Rectal smooth muscle tissue (tissue), 1 donor: ENCODE measurements at regions not wholly inside any gene's neighbourhood (a gene's known extent, or its start where the extent isn't known, plus 50 kb on each side); places are given as distances from the start of the nearest gene placed in this dataset.
"Not testable (repeated sequence)": the region's sequence is repeated elsewhere in the genome, so short reads cannot be mapped to it uniquely, and the experiment has no call there.

Experiments
- H3K27ac ChIP-seq: one replicate; pipeline ENCODE4 v1.7.0; 2013; ENCODE audit warnings: low read depth, low read length, inconsistent platforms
- H3K27me3 ChIP-seq: one replicate; pipeline ENCODE4 v1.7.0; 2013; ENCODE audit warnings: low read length; ENCODE audit not compliant: control insufficient read depth, insufficient read depth
- H3K36me3 ChIP-seq: one replicate; pipeline ENCODE4 v1.7.0; 2013; ENCODE audit warnings: low read length; ENCODE audit not compliant: control insufficient read depth, insufficient read depth
- H3K4me1 ChIP-seq: one replicate; pipeline ENCODE4 v1.7.0; 2013; ENCODE audit warnings: low read length; ENCODE audit not compliant: control insufficient read depth, insufficient read depth
- H3K4me3 ChIP-seq: one replicate; pipeline ENCODE4 v1.7.0; 2013; ENCODE audit warnings: low read length
- H3K9ac ChIP-seq: one replicate; pipeline ENCODE4 v1.7.0; 2013; ENCODE audit warnings: low read length

- not testable (repeated sequence) for H3K9ac ChIP-seq, H3K4me3 ChIP-seq, H3K36me3 ChIP-seq, H3K27me3 ChIP-seq, H3K4me1 ChIP-seq, H3K27ac ChIP-seq
Measured at GRCh38 chr14:89689711-89690110, 264.8 kb downstream of the EFCAB11 start.

GRCh38 chr14:89688507-89689211 lies 265.9 kb downstream of the EFCAB11 start:
- H3K27me3 ChIP-seq, result no peaks in the 10 kb centered on the region
- no peaks in the 10 kb centered on the region for H3K36me3 ChIP-seq
- no peak overlapping the region for H3K4me3 ChIP-seq
- H3K4me1 ChIP-seq, result no peaks in the 10 kb centered on the region
- no peak overlapping the region for H3K27ac ChIP-seq
- no peak overlapping the region for H3K9ac ChIP-seq

DNA sequence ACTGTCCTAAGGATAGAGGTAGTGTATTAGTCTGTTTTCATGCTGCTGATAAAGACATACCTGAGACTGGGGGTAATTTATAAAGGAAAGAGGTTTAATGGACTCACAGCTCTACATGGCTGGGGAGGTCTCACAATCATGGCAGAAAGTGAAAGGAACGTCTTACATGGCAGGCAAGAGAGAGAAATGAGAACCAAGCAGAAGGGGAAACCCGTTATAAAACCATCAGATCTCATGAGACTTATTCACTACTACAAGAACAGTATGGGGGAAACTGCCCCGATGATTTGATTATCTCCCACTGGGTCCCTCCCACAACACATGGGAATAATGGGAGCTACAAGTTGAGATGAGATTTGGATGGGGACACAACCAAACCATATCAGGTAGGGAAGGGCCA lies 267.4 kb downstream of the EFCAB11 start:
- not testable (repeated sequence) for H3K4me1 ChIP-seq, H3K9ac ChIP-seq, H3K27me3 ChIP-seq, H3K36me3 ChIP-seq, H3K27ac ChIP-seq, H3K4me3 ChIP-seq

GRCh38 chr14:89684139-89684538 lies 267.1 kb upstream of the FOXN3 start:
- Histone ChIP-seq H3K4me3 (no peak overlapping the region), H3K4me1 (no peaks in the 10 kb centered on the region), H3K27me3 (no peaks in the 10 kb centered on the region), H3K27ac (no peak overlapping the region), H3K9ac (no peak overlapping the region), H3K36me3 (no peaks in the 10 kb centered on the region)

GRCh38 chr14:89681086-89682018 lies 264.3 kb upstream of the FOXN3 start:
- no peak overlapping the region for H3K9ac ChIP-seq
- no peak overlapping the region for H3K27ac ChIP-seq
- H3K36me3 ChIP-seq, result no peaks in the 10 kb centered on the region
- H3K4me1 ChIP-seq, result no peaks in the 10 kb centered on the region
- no peaks in the 10 kb centered on the region for H3K27me3 ChIP-seq
- H3K4me3 ChIP-seq, result no peak overlapping the region

GRCh38 chr14:89680156-89680555 lies 263.1 kb upstream of the FOXN3 start:
- Histone ChIP-seq H3K9ac (no peak overlapping the region), H3K36me3 (no peaks in the 10 kb centered on the region), H3K4me3 (no peak overlapping the region), H3K4me1 (no peaks in the 10 kb centered on the region), H3K27me3 (no peaks in the 10 kb centered on the region), H3K27ac (no peak overlapping the region)

DNA sequence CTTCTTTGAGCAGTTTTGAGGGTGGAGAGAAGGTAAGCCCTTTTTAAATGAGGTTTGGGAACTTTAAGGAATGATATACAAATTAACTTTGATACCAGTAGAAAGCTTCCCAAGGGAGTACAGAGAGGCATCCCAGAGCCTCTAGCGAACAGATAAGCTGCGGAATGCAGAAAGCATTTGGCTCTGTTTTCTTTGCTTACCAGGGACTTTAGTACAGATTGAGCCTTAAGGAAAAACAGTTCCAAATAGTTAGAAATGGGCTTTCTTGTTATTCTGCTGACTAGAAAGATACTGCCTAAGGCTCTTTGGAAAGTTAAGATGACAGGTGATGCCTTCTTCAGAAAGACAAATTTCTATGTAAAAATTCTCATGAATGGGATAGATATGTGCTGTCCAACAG lies 261.7 kb upstream of the FOXN3 start:
- Histone ChIP-seq H3K4me3 (no peak overlapping the region), H3K9ac (no peak overlapping the region), H3K27me3 (no peaks in the 10 kb centered on the region), H3K4me1 (no peaks in the 10 kb centered on the region), H3K36me3 (no peaks in the 10 kb centered on the region), H3K27ac (no peak overlapping the region)

GRCh38 chr14:89675590-89675989 lies 258.6 kb upstream of the FOXN3 start:
- H3K27me3 ChIP-seq, result no peaks in the 10 kb centered on the region
- no peaks in the 10 kb centered on the region for H3K36me3 ChIP-seq
- no peak overlapping the region for H3K4me3 ChIP-seq
- H3K27ac ChIP-seq, result no peak overlapping the region
- no peaks in the 10 kb centered on the region for H3K4me1 ChIP-seq
- no peak overlapping the region for H3K9ac ChIP-seq

DNA sequence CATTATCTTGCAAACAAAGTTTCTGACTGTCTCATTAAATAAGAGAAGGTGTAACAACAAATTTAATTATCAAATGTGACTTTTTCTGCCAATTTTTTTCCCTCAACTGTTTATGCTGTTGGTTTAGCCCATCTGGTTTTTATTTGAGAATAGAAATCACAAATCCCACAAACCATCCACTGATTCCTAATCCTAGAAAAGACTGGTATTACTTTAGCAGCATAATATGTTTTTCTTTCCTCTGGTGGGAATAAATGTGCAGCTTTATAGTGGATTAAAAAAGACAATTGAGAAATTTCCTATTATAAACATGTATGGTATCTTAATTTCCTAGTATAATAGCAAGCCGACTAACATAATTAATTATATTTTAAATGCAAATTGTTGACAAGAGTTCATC lies 257.9 kb upstream of the FOXN3 start:
- no peaks in the 10 kb centered on the region for H3K27me3 ChIP-seq
- H3K9ac ChIP-seq, result no peak overlapping the region
- no peak overlapping the region for H3K4me3 ChIP-seq
- H3K27ac ChIP-seq, result no peak overlapping the region
- no peaks in the 10 kb centered on the region for H3K36me3 ChIP-seq
- no peaks in the 10 kb centered on the region for H3K4me1 ChIP-seq

DNA sequence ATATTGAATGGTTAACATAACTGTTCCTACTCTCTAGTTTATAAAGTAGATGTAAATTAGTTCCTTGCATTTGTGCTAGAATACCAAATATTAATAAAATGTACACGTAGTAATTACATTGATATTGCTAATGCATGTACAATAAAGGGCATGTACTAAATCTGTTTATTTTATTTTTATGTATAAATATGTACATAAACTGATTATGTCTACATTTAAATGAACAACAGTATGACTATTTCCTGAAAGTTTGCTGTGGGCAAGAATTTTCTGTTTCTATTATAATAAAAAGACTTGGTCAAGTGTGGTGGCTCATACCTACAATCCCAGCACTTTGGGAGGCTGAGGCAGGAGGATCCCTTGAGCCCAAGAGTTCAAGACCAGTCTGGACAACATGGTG lies 257.2 kb upstream of the FOXN3 start:
- H3K9ac ChIP-seq, result no peak overlapping the region
- H3K27me3 ChIP-seq, result no peaks in the 10 kb centered on the region
- H3K4me3 ChIP-seq, result no peak overlapping the region
- H3K4me1 ChIP-seq, result no peaks in the 10 kb centered on the region
- no peaks in the 10 kb centered on the region for H3K36me3 ChIP-seq
- no peak overlapping the region for H3K27ac ChIP-seq

DNA sequence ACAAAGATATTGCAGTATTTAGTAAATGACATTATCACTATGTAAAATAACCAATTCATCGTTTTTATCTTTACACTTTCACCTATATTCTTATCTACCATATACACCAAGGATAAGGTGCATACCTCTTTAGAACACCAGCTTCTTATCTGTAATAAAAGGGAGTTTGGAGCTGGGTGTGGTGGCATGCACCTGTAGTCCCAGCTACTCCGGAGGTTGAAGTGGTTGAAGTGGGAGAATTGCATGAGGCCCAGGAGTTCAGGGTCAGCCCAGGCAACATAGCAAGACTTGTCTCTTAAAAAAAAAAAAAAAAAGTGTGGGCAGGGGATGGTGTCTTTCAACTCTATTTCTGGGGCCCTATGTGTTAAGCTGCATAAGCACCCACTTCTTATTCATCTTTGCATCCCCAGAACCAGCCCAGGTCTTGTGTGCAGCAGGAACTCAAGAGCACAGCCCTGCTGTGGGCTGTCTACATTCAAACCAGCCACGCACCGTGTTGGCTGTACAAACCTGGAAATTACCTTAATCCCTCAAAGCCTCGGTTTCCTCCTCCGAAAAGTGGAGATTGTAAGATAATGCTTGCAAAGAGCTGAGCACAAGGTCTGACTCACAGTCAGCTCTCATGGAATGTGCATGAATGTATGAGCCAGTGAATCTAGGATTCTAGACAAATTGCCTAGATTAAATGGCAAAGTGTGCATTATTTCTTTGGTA lies 256.6 kb upstream of the FOXN3 start:
- H3K27ac ChIP-seq, result no peak overlapping the region
- no peaks in the 10 kb centered on the region for H3K36me3 ChIP-seq
- no peak overlapping the region for H3K4me3 ChIP-seq
- no peaks in the 10 kb centered on the region for H3K27me3 ChIP-seq
- H3K4me1 ChIP-seq, result no peaks in the 10 kb centered on the region
- no peak overlapping the region for H3K9ac ChIP-seq

- H3K4me1 ChIP-seq, result no peaks in the 10 kb centered on the region
- H3K4me3 ChIP-seq, result peak overlapping the region; percentile 36
- H3K27ac ChIP-seq, result no peak overlapping the region
- H3K36me3 ChIP-seq, result no peaks in the 10 kb centered on the region
- H3K9ac ChIP-seq, result no peak overlapping the region
- no peaks in the 10 kb centered on the region for H3K27me3 ChIP-seq
Measured at GRCh38 chr14:89672636-89673511, 255.8 kb upstream of the FOXN3 start.
